H1 (cell line): ENCODE measurements at regions not wholly inside any gene's neighbourhood (a gene's known extent, or its start where the extent isn't known, plus 50 kb on each side); places are given as distances from the start of the nearest gene placed in this dataset.

Experiments used
- CTCF ChIA-PET: fragments of 300-600 bp; sonication (Branson Sonifier 250); formaldehyde crosslinking; loops from one replicate; lab custom pipeline; 2021; ENCODE audit not compliant: partially characterized antibody; lab: Charles Lee
- POLR2A ChIA-PET: fragments of 300-600 bp; sonication (Branson Sonifier 250); formaldehyde crosslinking; loops from one replicate; lab custom pipeline; 2021; ENCODE audit warnings: inconsistent platforms; ENCODE audit not compliant: partially characterized antibody; lab: Charles Lee
- DNase-seq, 2 experiments: peaks; one replicate each; pipeline versions ENCODE4 v3.0.0 to v3.0.0-alpha.2; 2010 to 2022; ENCODE audit warnings: low spot score in 2 of 2, low read depth in 1 of 2, mixed read lengths in 1 of 2
- FAIRE-seq: peaks from 2 replicates; lab custom pipeline; 2011; peaks lifted over from hg19 to GRCh38; lab: Jason Lieb, UNC
- H2AFZ ChIP-seq: 2 replicates; pipeline ENCODE4 v1.8.1; 2012; ENCODE audit warnings: low read length, inconsistent platforms
- H2AK5ac ChIP-seq: 2 replicates; pipeline ENCODE4 v1.6.1; 2013; ENCODE audit warnings: low read depth, low read length
- H2BK120ac ChIP-seq: replicated peaks from 2 replicates; pipeline ENCODE3; 2013; ENCODE audit warnings: low read depth, low read length, inconsistent platforms
- H2BK12ac ChIP-seq: 2 replicates; pipeline ENCODE4 v1.6.1; 2013; ENCODE audit warnings: low read depth, low read length
- H2BK15ac ChIP-seq: 2 replicates; pipeline ENCODE4 v1.6.1; 2013; ENCODE audit warnings: low read length
- H2BK20ac ChIP-seq: 2 replicates; pipeline ENCODE4 v1.6.1; 2013; ENCODE audit warnings: low read length
- H2BK5ac ChIP-seq: 2 replicates; pipeline ENCODE4 v1.6.1; 2013; ENCODE audit warnings: low read depth, low read length
- H3K14ac ChIP-seq: 2 replicates; pipeline ENCODE4 v1.6.1; 2013; ENCODE audit warnings: inconsistent platforms; ENCODE audit not compliant: insufficient read length
- H3K18ac ChIP-seq: 2 replicates; pipeline ENCODE4 v1.6.1; 2013; ENCODE audit warnings: low read length; ENCODE audit errors: extremely low read depth
- H3K23ac ChIP-seq: 2 replicates; pipeline ENCODE4 v1.6.1; 2013; ENCODE audit warnings: inconsistent platforms; ENCODE audit not compliant: insufficient read length
- H3K23me2 ChIP-seq: 2 replicates; pipeline ENCODE4 v1.6.1; 2013; ENCODE audit warnings: low read depth, low read length
- H3K27ac ChIP-seq: 2 replicates; pipeline ENCODE4 v1.6.1; 2011; ENCODE audit warnings: low read depth, low read length, inconsistent platforms
- H3K27me3 ChIP-seq, 4 experiments: replicated peaks in 1 of 4; 1 replicate in 1 of 4; 2 replicates in 3 of 4; pipeline versions ENCODE4 v1.6.1 to v1.8.1; 2011 to 2013; ENCODE audit warnings: low read length in 3 of 4, mild to moderate bottlenecking in 3 of 4, inconsistent platforms in 2 of 4, mixed read lengths in 2 of 4, moderate library complexity in 1 of 4; ENCODE audit not compliant: control insufficient read depth in 3 of 4, insufficient read depth in 3 of 4; ENCODE audit errors: extremely low read depth in 1 of 4
- H3K36me3 ChIP-seq, 4 experiments: 2 replicates each; pipeline versions ENCODE4 v1.6.1 to v1.8.1; 2011 to 2013; ENCODE audit warnings: mild to moderate bottlenecking in 4 of 4, low read length in 3 of 4, moderate library complexity in 2 of 4, control low read depth in 1 of 4, inconsistent platforms in 1 of 4; ENCODE audit not compliant: insufficient read depth in 4 of 4, control insufficient read depth in 2 of 4
- H3K4ac ChIP-seq: replicated peaks from 2 replicates; pipeline ENCODE3; 2013; ENCODE audit warnings: low read length, low read depth, mixed read lengths, inconsistent platforms; ENCODE audit not compliant: insufficient read length
- H3K4me1 ChIP-seq, 4 experiments: replicated peaks in 1 of 4; 1 replicate in 1 of 4; 2 replicates in 3 of 4; pipeline versions ENCODE4 v1.6.1 to v1.8.1; 2011 to 2013; ENCODE audit warnings: low read length in 3 of 4, inconsistent platforms in 2 of 4, mixed read lengths in 1 of 4; ENCODE audit not compliant: insufficient read depth in 4 of 4, control insufficient read depth in 3 of 4
- H3K4me2 ChIP-seq, 2 experiments: 2 replicates each; pipeline versions ENCODE4 v1.6.1 to v1.8.1; 2011 to 2013; ENCODE audit warnings: low read depth in 2 of 2, low read length in 2 of 2, control low read depth in 1 of 2, inconsistent platforms in 1 of 2, mild to moderate bottlenecking in 1 of 2; ENCODE audit not compliant: insufficient read depth in 1 of 2
- H3K4me3 ChIP-seq, 4 experiments: fragments of 200-600, 300-600 bp in 1 of 4; sonication (generic), shearing (Covaris generic), sonication (Bioruptor Twin) in 1 of 4; 2 replicates each; pipeline versions ENCODE4 v1.5.1 to v1.8.1; 2011 to 2016; ENCODE audit warnings: low read length in 4 of 4, low read depth in 3 of 4, control low read depth in 2 of 4, inconsistent platforms in 2 of 4, mild to moderate bottlenecking in 2 of 4, mixed read lengths in 1 of 4, moderate library complexity in 1 of 4; ENCODE audit not compliant: insufficient read depth in 2 of 4; ENCODE audit errors: extremely low read depth in 1 of 4
- H3K56ac ChIP-seq: replicated peaks from 2 replicates; pipeline ENCODE3; 2013; ENCODE audit warnings: low read depth, mild to moderate bottlenecking, mixed read lengths, low read length, inconsistent platforms; ENCODE audit not compliant: insufficient read length
- H3K79me1 ChIP-seq: 2 replicates; pipeline ENCODE4 v1.6.1; 2013; ENCODE audit warnings: low read depth, low read length, control low read depth
- H3K79me2 ChIP-seq, 2 experiments: 2 replicates each; pipeline versions ENCODE4 v1.6.1 to v1.8.1; 2012 to 2013; ENCODE audit warnings: low read length in 2 of 2, mild to moderate bottlenecking in 2 of 2, inconsistent platforms in 1 of 2; ENCODE audit not compliant: insufficient read depth in 2 of 2, control insufficient read depth in 1 of 2
- H3K9ac ChIP-seq, 4 experiments: replicated peaks in 1 of 4; 1 replicate in 1 of 4; 2 replicates in 3 of 4; pipeline versions ENCODE4 v1.6.1 to v1.8.1; 2011 to 2013; ENCODE audit warnings: low read depth in 3 of 4, low read length in 3 of 4, control low read depth in 2 of 4, mild to moderate bottlenecking in 2 of 4, moderate library complexity in 2 of 4, inconsistent platforms in 1 of 4; ENCODE audit errors: extremely low read depth in 1 of 4
- H3K9me3 ChIP-seq, 2 experiments: 2 replicates each; pipeline versions ENCODE4 v1.6.1 to v1.8.1; 2012 to 2013; ENCODE audit warnings: mild to moderate bottlenecking in 2 of 2, moderate library complexity in 2 of 2, control low read depth in 1 of 2, inconsistent platforms in 1 of 2, low read depth in 1 of 2, low read length in 1 of 2, mixed read lengths in 1 of 2; ENCODE audit not compliant: insufficient read depth in 2 of 2
- H4K20me1 ChIP-seq, 2 experiments: replicated peaks in 1 of 2; 2 replicates each; pipeline versions ENCODE3 to v1.8.1; 2011 to 2013; ENCODE audit warnings: inconsistent platforms in 2 of 2, low read length in 2 of 2, mild to moderate bottlenecking in 1 of 2; ENCODE audit not compliant: insufficient read depth in 2 of 2, control insufficient read depth in 1 of 2
- H4K5ac ChIP-seq: 2 replicates; pipeline ENCODE4 v1.6.1; 2013; ENCODE audit warnings: low read length, low read depth, mixed read lengths, inconsistent platforms; ENCODE audit not compliant: insufficient read length
- H4K8ac ChIP-seq: 2 replicates; pipeline ENCODE4 v1.8.0; 2013; ENCODE audit warnings: mild to moderate bottlenecking, moderate library complexity, low read length, inconsistent platforms; ENCODE audit not compliant: insufficient read depth; ENCODE audit errors: extremely low read depth
- H4K91ac ChIP-seq: replicated peaks from 2 replicates; pipeline ENCODE3; 2013; ENCODE audit warnings: low read length, mixed read lengths, inconsistent platforms; ENCODE audit not compliant: insufficient read length
- BACH1 ChIP-seq: IDR thresholded peaks from 2 replicates; pipeline ENCODE4 v1.6.1; 2012; ENCODE audit warnings: low read length, improper control_type of control experiment
- BCL11A ChIP-seq, 2 experiments: IDR thresholded peaks; one replicate each; pipeline ENCODE4 v1.6.1; 2011; ENCODE audit warnings: low read depth in 2 of 2, low read length in 2 of 2, mild to moderate bottlenecking in 2 of 2
- HDAC6 ChIP-seq: IDR thresholded peaks from one replicate; pipeline ENCODE4 v1.7.1; 2012; ENCODE audit warnings: low read depth, mild to moderate bottlenecking, inconsistent platforms, low read length, moderate library complexity
- KDM4A ChIP-seq: IDR thresholded peaks from one replicate; pipeline ENCODE4 v1.7.1; 2012; ENCODE audit warnings: low read depth, mild to moderate bottlenecking, moderate library complexity, low read length, inconsistent platforms; ENCODE audit not compliant: severe bottlenecking
- PHF8 ChIP-seq: fragments of 200-600 bp; sonication (generic); conservative IDR thresholded peaks from 2 replicates; pipeline ENCODE4 v1.7.1; 2012; ENCODE audit warnings: low read depth, mild to moderate bottlenecking, inconsistent platforms, low read length, moderate library complexity
- POLR2AphosphoS5 ChIP-seq: IDR thresholded peaks from 2 replicates; pipeline ENCODE4 v1.6.1; 2011; ENCODE audit warnings: low read depth, low read length
- RXRA ChIP-seq: IDR thresholded peaks from 2 replicates; pipeline ENCODE4 v1.6.1; 2011; ENCODE audit warnings: low read depth, mild to moderate bottlenecking, low read length, moderate library complexity; ENCODE audit not compliant: insufficient read depth
- SIN3A ChIP-seq, 2 experiments: IDR thresholded peaks in 1 of 2; conservative IDR thresholded peaks in 1 of 2; 2 replicates each; pipeline ENCODE4 v1.6.1; 2011 to 2012; ENCODE audit warnings: low read length in 2 of 2, improper control_type of control experiment in 1 of 2, low read depth in 1 of 2, mild to moderate bottlenecking in 1 of 2
- SP2 ChIP-seq: IDR thresholded peaks from 2 replicates; pipeline ENCODE4 v1.6.1; 2012; ENCODE audit warnings: mild to moderate bottlenecking, low read length, inconsistent platforms
- TAF1 ChIP-seq: IDR thresholded peaks from 2 replicates; pipeline ENCODE4 v1.6.1; 2011; ENCODE audit warnings: mild to moderate bottlenecking, low read depth, low read length
- WGBS, 2 experiments: shearing (Covaris generic) in 1 of 2; methylation state at CpG; one replicate each; pipeline versions ENCODE4 v1.1.6 to v1.1.7; 2013 to 2015; ENCODE audit warnings: low lambda C conversion rate in 2 of 2, mixed read lengths in 2 of 2, inconsistent platforms in 1 of 2, low coverage in 1 of 2, missing lambda C conversion rate in 1 of 2; ENCODE audit not compliant: insufficient replicate concordance in 2 of 2, insufficient coverage in 1 of 2, insufficient read length in 1 of 2; ENCODE audit errors: extremely low coverage in 1 of 2, missing lambda C conversion rate in 1 of 2; 5-methylcytosine and 5-hydroxymethylcytosine counted together
- TF ChIP-seq, protein P1 (sequence below): IDR thresholded peaks from 2 replicates; pipeline ENCODE4 v1.6.1; 2011; ENCODE audit warnings: low read depth, mild to moderate bottlenecking, low read length; ENCODE audit not compliant: insufficient read depth
- TF ChIP-seq, protein P2 (sequence below): IDR thresholded peaks from 2 replicates; pipeline ENCODE4 v1.6.1; 2012; ENCODE audit warnings: inconsistent platforms

DNA sequence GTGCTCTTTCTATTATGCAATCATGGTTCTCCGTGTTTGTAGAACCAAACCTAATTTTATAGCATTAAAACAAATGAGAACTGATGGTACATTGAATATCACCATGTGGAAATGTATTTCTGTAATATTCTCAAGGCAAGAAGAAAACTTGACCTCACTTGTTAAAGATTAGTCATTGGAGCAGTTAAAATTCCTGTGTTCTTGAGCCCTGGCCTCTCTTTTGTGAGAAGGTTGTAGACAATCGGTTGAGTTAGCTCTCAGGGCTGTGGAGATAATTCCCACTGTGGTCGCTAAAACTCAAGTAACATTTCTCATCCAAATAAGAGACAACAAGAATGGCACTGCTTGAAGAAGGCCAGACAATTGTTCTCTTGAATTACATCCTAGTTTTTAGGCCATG lies 216.0 kb upstream of the KLF4 start:
- no peaks in the 10 kb centered on the region for H4K20me1 ChIP-seq
- no peaks in the 10 kb centered on the region for H3K4me1 ChIP-seq
- no peak overlapping the region for H3K18ac ChIP-seq
- no peak overlapping the region for H2BK15ac ChIP-seq
- H4K8ac ChIP-seq: no peak overlapping the region
- H3K4me3 ChIP-seq: no peak overlapping the region
- no peaks in the 10 kb centered on the region for H3K9me3 ChIP-seq
- H3K23me2 ChIP-seq: no peaks in the 10 kb centered on the region
- H2BK120ac ChIP-seq: no peak overlapping the region
- no peak overlapping the region for H2BK12ac ChIP-seq
- CTCF ChIA-PET: no interaction called here
- H2AK5ac ChIP-seq: no peak overlapping the region
- no peaks in the 10 kb centered on the region for H3K36me3 ChIP-seq
- H2BK5ac ChIP-seq: no peak overlapping the region
- H3K27me3 ChIP-seq: no peaks in the 10 kb centered on the region
- H3K23ac ChIP-seq: no peak overlapping the region
- no peak overlapping the region for H3K56ac ChIP-seq
- FAIRE-seq: no peak
- no peak overlapping the region for H3K9ac ChIP-seq
- no peak overlapping the region for H3K4me2 ChIP-seq
- H4K5ac ChIP-seq: no peak overlapping the region
- H3K79me1 ChIP-seq: no peaks in the 10 kb centered on the region
- POLR2A ChIA-PET: no interaction called here
- no peak overlapping the region for H3K27ac ChIP-seq
- no peak overlapping the region for H3K14ac ChIP-seq
- WGBS, 2 experiments: 83% methylated on average over 3 of the region's 3 CpGs; no CpG with 5 or more reads in 1 of the 2 experiments
- no peak overlapping the region for H4K91ac ChIP-seq
- H2BK20ac ChIP-seq: no peak overlapping the region
- DNase-seq: no peak
- no peak overlapping the region for H2AFZ ChIP-seq
- no peak overlapping the region for H3K4ac ChIP-seq
- H3K79me2 ChIP-seq: no peaks in the 10 kb centered on the region
- no peak for TF ChIP-seq SP2
- TF ChIP-seq, protein P1, sequence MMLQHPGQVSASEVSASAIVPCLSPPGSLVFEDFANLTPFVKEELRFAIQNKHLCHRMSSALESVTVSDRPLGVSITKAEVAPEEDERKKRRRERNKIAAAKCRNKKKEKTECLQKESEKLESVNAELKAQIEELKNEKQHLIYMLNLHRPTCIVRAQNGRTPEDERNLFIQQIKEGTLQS: no peak
- TF ChIP-seq POLR2AphosphoS5: no peak
- TF ChIP-seq KDM4A: no peak
- no peak for TF ChIP-seq BCL11A (IDR thresholded peaks at IDR 0.05; ENCODE audit: low read depth in 2 of 2, low read length in 2 of 2)
- TF ChIP-seq PHF8: no peak
- no peak for TF ChIP-seq HDAC6
- no peak for TF ChIP-seq BACH1
- no peak for TF ChIP-seq SIN3A (conservative IDR thresholded peaks at IDR 0.05 in 1 of 2, IDR thresholded peaks at IDR 0.05 in 1 of 2; ENCODE audit: low read depth in 1 of 2, low read length in 2 of 2)
- TF ChIP-seq TAF1: no peak
- TF ChIP-seq RXRA: no peak
- TF ChIP-seq, protein P2, sequence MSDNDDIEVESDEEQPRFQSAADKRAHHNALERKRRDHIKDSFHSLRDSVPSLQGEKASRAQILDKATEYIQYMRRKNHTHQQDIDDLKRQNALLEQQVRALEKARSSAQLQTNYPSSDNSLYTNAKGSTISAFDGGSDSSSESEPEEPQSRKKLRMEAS: no peak
